Hepatocyte (in vitro differentiated cells): ENCODE measurements at regions not wholly inside any gene's neighbourhood (a gene's known extent, or its start where the extent isn't known, plus 50 kb on each side); places are given as distances from the start of the nearest gene placed in this dataset.

Experiments used
- DNase-seq: peaks from one replicate; pipeline ENCODE4 v3.0.0-alpha.2; 2016; ENCODE audit warnings: low spot score
- H2AFZ ChIP-seq: fragments of 200-600 bp; sonication (generic); 2 replicates; pipeline ENCODE4 v1.6.0; 2016; ENCODE audit warnings: antibody characterized with exemption, mild to moderate bottlenecking
- H3K27ac ChIP-seq: fragments of 200-600 bp; sonication (generic); 2 replicates; pipeline ENCODE4 v1.5.1; 2016; ENCODE audit warnings: mild to moderate bottlenecking
- H3K27me3 ChIP-seq: fragments of 200-600 bp; sonication (generic); 2 replicates; pipeline ENCODE4 v1.6.1; 2016
- H3K36me3 ChIP-seq: fragments of 200-600 bp; sonication (generic); replicated peaks from 2 replicates; pipeline ENCODE4 v1.5.1; 2016; ENCODE audit warnings: low read depth; ENCODE audit not compliant: insufficient read depth
- H3K4me1 ChIP-seq: fragments of 200-600 bp; sonication (generic); 2 replicates; pipeline ENCODE4 v1.5.1; 2016; ENCODE audit warnings: mild to moderate bottlenecking, moderate library complexity; ENCODE audit not compliant: insufficient read depth
- H3K4me2 ChIP-seq: fragments of 200-600 bp; sonication (generic); 2 replicates; pipeline ENCODE4 v1.6.0; 2016
- H3K4me3 ChIP-seq: fragments of 200-600 bp; sonication (generic); 2 replicates; pipeline ENCODE4 v1.5.1; 2016; ENCODE audit warnings: mild to moderate bottlenecking
- H3K79me2 ChIP-seq: fragments of 200-600 bp; sonication (generic); 2 replicates; pipeline ENCODE4 v1.6.0; 2017; ENCODE audit warnings: mild to moderate bottlenecking
- H3K9me2 ChIP-seq: fragments of 200-600 bp; sonication (generic); replicated peaks from 2 replicates; pipeline ENCODE4 v1.6.0; 2017; ENCODE audit warnings: mild to moderate bottlenecking; ENCODE audit not compliant: insufficient read depth
- H3K9me3 ChIP-seq: fragments of 200-600 bp; sonication (generic); 2 replicates; pipeline ENCODE4 v1.5.1; 2016; ENCODE audit warnings: low read depth, mild to moderate bottlenecking
- H4K20me1 ChIP-seq: fragments of 200-600 bp; sonication (generic); 2 replicates; pipeline ENCODE4 v1.6.0; 2016; ENCODE audit warnings: mild to moderate bottlenecking; ENCODE audit not compliant: insufficient read depth, poor library complexity, severe bottlenecking
- CTCF ChIP-seq: fragments of 200-600 bp; sonication (generic); IDR thresholded peaks from 2 replicates; pipeline ENCODE4 v1.5.1; 2016; ENCODE audit warnings: antibody characterized with exemption, mild to moderate bottlenecking; ENCODE audit not compliant: poor library complexity
- EZH2 ChIP-seq: fragments of 200-600 bp; sonication (generic); IDR thresholded peaks from 2 replicates; pipeline ENCODE4 v1.6.1; 2016; ENCODE audit warnings: antibody characterized with exemption, mild to moderate bottlenecking, borderline replicate concordance
- EZH2phosphoT487 ChIP-seq: fragments of 200-600 bp; sonication (generic); IDR thresholded peaks from one replicate; pipeline ENCODE4 v1.6.1; 2018; ENCODE audit warnings: antibody characterized with exemption, mild to moderate bottlenecking, low read depth, moderate library complexity; ENCODE audit not compliant: unreplicated experiment, severe bottlenecking
- WGBS: methylation state at CpG from one replicate; pipeline ENCODE4 v1.1.6; 2016; ENCODE audit warnings: low lambda C conversion rate; ENCODE audit errors: missing lambda C conversion rate; 5-methylcytosine and 5-hydroxymethylcytosine counted together

DNA sequence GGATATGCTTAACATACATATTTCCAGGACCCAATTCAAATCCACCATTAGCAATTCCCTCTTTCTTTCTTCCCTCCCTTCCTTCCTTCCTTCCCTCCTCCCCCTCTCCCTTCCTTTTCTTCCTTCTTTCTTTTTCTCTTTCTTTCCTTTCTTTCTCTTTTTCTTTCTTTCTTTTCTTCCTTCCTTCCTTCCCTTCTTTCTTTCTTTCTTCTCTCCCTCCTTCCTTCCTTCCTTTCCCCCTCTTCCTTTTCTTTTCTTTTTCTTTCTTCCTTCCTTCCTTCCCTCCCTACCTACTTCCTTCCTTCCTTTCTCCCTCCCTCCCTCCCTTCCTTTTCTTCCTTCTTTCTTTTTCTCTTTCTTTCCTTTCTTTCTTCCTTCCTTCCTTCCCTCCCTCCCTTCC, 332.0 kb downstream of the TMEM161B start:
- no peaks in the 10 kb centered on the region for H3K9me3 ChIP-seq
- no peaks in the 10 kb centered on the region for H4K20me1 ChIP-seq
- H2AFZ ChIP-seq, result no peak overlapping the region
- H3K79me2 ChIP-seq, result no peaks in the 10 kb centered on the region
- no peak overlapping the region for H3K4me3 ChIP-seq
- H3K4me2 ChIP-seq, result no peak overlapping the region
- TF ChIP-seq EZH2 (no peak), EZH2phosphoT487 (no peak), CTCF (no peak)
- no peaks in the 10 kb centered on the region for H3K9me2 ChIP-seq
- DNase-seq, result no peak
- no peaks in the 10 kb centered on the region for H3K36me3 ChIP-seq
- H3K27ac ChIP-seq, result no peak overlapping the region
- H3K4me1 ChIP-seq, result no peaks in the 10 kb centered on the region
- no peaks in the 10 kb centered on the region for H3K27me3 ChIP-seq

GRCh38 chr5:87924436-87924835, 344.2 kb downstream of the TMEM161B start:
- WGBS, result 38% methylated on average over 7 of the region's 7 CpGs
- H3K27ac ChIP-seq, result no peak overlapping the region
- no peak overlapping the region for H3K4me3 ChIP-seq
- no peak for TF ChIP-seq CTCF
- TF ChIP-seq EZH2phosphoT487, result no peak
- no peak for TF ChIP-seq EZH2
- H3K79me2 ChIP-seq, result no peaks in the 10 kb centered on the region
- H3K4me1 ChIP-seq, result no peaks in the 10 kb centered on the region
- H3K36me3 ChIP-seq, result no peaks in the 10 kb centered on the region
- H3K9me3 ChIP-seq, result no peaks in the 10 kb centered on the region
- H3K9me2 ChIP-seq, result no peaks in the 10 kb centered on the region
- H2AFZ ChIP-seq, result peak overlapping the region; percentile 49
- H3K4me2 ChIP-seq, result peak overlapping the region; percentile 60
- no peaks in the 10 kb centered on the region for H3K27me3 ChIP-seq
- H4K20me1 ChIP-seq, result no peaks in the 10 kb centered on the region
- peak; percentile 66 for DNase-seq

DNA sequence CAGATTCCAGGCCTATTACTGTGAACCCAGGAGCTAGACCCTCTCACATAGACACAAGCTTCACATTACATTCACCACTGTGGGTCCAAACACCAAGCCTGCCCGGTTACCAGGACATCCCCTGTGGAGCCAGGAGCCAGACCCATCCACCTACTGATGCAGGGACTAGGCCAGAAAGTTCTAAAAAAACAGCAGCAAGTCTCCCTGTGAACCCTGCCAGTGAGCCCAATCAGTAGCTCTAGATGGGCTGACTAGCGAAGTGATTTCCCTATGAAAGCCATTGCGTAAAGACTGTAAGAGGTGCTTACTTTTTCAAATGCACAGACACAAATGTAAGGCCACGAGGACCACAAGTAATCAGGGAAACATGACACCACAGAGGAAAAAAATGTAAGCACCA, 352.3 kb downstream of the TMEM161B start:
- no peaks in the 10 kb centered on the region for H3K9me2 ChIP-seq
- no peaks in the 10 kb centered on the region for H3K79me2 ChIP-seq
- H3K27me3 ChIP-seq, result no peaks in the 10 kb centered on the region
- H3K4me2 ChIP-seq, result no peak overlapping the region
- no peaks in the 10 kb centered on the region for H4K20me1 ChIP-seq
- WGBS, result 77% methylated on average over 4 of the region's 4 CpGs
- H3K27ac ChIP-seq, result no peak overlapping the region
- no peak for DNase-seq
- H3K9me3 ChIP-seq, result no peaks in the 10 kb centered on the region
- no peak for TF ChIP-seq EZH2phosphoT487
- TF ChIP-seq CTCF, result no peak
- no peak for TF ChIP-seq EZH2
- H3K36me3 ChIP-seq, result no peaks in the 10 kb centered on the region
- no peaks in the 10 kb centered on the region for H3K4me1 ChIP-seq
- H3K4me3 ChIP-seq, result no peak overlapping the region
- no peak overlapping the region for H2AFZ ChIP-seq

DNA sequence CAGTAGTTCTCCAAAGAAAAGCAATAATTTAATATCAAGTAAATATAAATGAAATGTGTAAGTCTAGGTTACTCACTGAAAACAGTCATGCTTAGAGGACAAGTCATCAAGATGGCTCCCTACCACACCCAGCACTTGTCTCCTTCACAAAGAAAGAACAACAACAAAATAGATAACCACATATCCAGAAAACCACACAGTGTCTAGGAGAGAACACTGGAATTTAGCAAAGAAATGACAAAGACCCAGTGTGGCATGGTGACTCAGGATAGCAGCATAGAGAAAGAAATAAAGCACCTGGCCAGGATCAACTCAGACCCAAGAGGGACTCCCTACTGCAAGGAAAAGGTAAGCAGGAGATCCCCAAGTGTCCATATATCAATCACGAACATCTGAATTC, 356.2 kb downstream of the TMEM161B start:
- no peaks in the 10 kb centered on the region for H3K4me1 ChIP-seq
- no peaks in the 10 kb centered on the region for H3K9me2 ChIP-seq
- H3K9me3 ChIP-seq, result no peaks in the 10 kb centered on the region
- WGBS, result 89% methylated on average over 1 of the region's 1 CpG
- no peaks in the 10 kb centered on the region for H4K20me1 ChIP-seq
- no peak overlapping the region for H3K4me2 ChIP-seq
- no peak overlapping the region for H3K4me3 ChIP-seq
- H2AFZ ChIP-seq, result no peak overlapping the region
- DNase-seq, result no peak
- no peak overlapping the region for H3K27ac ChIP-seq
- H3K79me2 ChIP-seq, result no peaks in the 10 kb centered on the region
- no peak for TF ChIP-seq EZH2
- TF ChIP-seq CTCF, result no peak
- TF ChIP-seq EZH2phosphoT487, result no peak
- no peaks in the 10 kb centered on the region for H3K27me3 ChIP-seq
- no peaks in the 10 kb centered on the region for H3K36me3 ChIP-seq
